Ammon's horn (tissue), 1 donor: ENCODE measurements at regions not wholly inside any gene's neighbourhood (a gene's known extent, or its start where the extent isn't known, plus 50 kb on each side); places are given as distances from the start of the nearest gene placed in this dataset.
A peak's percentile ranks its signal among the peaks of the same experiment; 100 is the strongest.
"Not testable (repeated sequence)": the region's sequence is repeated elsewhere in the genome, so short reads cannot be mapped to it uniquely, and the experiment has no call there.

ENCODE experiments used
- DNase-seq: peaks from one replicate; pipeline ENCODE4 v3.0.0-alpha.2; 2016; ENCODE audit warnings: low spot score

DNA sequence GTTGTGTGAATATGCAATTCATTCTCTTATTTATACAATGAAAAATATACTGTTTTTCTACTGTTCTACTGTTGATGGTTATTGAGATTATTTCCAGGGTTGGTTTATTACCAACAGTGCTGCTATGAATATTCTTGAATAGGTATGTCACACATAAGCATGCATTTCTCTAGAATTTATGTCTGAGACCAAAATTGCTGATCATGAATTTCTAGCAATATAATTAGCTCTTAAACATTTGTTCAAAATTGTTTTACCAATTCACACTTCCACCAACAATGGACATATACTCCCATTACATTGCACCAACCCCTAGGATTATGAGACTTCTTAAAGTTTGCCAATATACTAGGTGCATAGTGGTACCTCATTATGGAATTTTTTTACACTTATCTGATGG lies 164.1 kb upstream of the KCNQ5 start:
- no peak for DNase-seq

- no peak for DNase-seq
Measured at GRCh38 chr6:72458521-72458920, 163.3 kb upstream of the KCNQ5 start.

- no peak for DNase-seq
Measured at GRCh38 chr6:72461144-72461543, 160.7 kb upstream of the KCNQ5 start.

DNA sequence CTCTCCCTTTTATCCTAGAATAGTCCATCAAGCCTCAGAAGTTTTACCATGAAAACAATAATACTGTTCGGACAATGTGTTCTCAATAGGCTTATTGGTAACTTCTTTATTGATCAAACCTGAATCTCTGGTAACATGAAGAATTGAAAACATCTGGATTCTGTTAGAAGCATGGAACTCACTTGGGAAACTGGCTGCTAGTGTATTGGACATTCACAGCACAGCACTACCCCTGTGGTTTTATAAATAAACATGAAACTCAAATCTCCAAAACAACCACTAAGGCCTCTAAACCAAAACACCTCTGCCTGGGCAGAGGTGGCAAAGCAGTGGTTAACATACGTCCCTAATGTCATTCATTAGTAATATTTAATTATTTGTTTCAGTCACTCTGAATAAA lies 157.6 kb upstream of the KCNQ5 start:
- no peak for DNase-seq

- DNase-seq, result no peak
Measured at GRCh38 chr6:72464791-72465691, 156.8 kb upstream of the KCNQ5 start.

DNA sequence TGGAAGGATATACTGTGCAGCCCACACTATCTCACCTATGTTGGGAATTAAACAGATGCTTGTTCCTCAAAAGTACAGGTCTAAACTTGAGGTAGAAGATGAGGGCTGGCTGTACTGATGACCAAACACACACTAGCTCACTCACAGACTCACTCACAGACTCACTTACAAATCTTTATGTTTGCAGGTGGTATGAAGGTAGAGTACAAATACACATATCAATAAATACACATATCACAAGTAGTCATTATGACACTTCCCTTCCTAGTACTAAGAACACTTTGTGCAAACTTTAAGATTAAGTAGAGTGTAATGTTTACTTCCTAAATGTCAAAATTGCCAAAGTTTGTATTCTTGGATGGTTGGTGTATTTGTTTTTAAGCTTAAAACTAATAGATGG lies 155.4 kb upstream of the KCNQ5 start:
- no peak for DNase-seq

DNA sequence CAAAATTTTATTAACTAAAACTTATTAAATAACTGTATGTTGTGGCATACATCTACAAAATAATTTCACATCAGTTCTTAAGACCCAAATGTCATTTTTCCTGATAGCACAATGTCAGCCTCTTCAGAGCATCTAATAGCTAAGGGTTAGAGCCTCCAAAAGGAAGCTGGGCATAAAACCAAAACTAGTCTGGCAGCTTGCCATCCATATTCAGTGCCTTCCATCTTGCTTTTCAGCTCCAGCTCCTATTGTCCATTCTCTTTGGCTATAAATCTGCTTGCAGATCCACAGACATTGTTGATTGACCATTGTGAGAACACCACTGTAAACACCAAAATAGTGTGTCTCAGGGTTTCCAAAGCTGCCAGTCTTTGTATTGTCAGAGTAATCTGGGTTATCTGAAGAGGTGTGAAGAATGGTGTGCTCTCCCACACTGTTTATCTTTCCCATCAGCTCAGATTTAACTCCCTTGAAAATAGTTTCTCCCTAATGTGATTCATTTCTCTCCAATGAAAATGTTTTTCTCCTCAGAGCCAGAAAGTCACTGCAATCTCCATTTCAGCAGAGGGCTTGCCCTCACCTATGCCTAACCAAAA lies 154.8 kb upstream of the KCNQ5 start:
- peak; percentile 41 for DNase-seq

GRCh38 chr6:72469406-72469983 lies 152.4 kb upstream of the KCNQ5 start:
- DNase-seq, result not testable (repeated sequence)

DNA sequence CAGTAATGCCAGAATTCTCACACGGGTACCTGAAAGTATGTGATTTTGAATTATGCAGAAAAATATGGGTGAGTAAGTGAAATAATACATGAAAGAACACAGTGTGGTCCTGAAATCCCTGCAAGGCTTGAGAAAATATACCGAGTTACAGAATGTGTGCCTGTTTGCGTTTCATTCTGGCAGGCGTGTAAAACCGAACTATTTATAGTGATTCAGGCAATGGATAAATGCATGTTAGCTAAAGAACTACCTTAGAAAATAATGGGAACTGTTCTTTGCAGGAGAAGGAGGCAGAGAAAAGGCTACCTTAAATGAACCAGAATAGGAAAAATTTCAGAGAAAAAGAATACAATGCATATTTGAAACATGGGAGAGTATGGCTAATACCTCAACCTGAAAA lies 145.8 kb upstream of the KCNQ5 start:
- DNase-seq, result no peak

- DNase-seq, result no peak
Measured at GRCh38 chr6:72476646-72477045, 145.2 kb upstream of the KCNQ5 start.

DNA sequence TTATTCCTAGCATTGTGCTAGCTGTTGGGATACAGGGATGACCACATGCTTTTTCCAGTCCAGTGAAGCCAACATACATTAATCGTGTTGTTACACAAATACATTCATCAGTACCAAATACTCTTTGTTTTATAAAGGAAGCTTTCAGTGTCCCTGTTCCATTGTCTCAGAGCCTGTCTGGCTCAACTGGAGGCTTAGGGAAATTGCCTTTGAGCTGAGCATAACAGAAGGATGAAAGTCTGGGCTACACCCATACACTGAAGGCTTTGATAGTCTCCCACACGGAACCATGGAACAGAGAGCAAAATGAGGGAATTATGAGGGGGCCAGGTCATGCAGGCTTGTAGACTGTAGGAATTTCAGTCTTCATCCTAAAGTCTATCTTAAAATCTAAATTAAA lies 126.4 kb upstream of the KCNQ5 start:
- DNase-seq, result no peak

DNA sequence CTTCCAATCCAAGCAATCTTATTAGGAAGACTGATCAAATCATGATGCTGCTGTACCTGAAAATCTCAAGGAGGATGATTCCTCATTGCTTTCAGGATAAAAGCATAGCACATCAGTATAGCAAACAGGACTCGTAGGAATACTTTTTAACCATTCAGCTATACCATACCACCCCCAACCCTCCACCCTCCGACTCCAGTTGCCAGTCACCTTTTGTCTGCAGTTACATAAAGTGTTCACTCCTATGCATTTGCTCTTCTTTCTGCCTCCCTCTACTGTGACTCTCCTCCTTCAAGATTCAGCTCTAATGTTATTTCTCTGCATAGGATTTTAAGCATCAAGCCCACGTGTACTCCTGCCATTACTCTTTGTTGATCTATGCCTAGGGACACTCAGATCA lies 124.7 kb upstream of the KCNQ5 start:
- no peak for DNase-seq

- DNase-seq, result no peak
Measured at GRCh38 chr6:72500669-72501068, 121.2 kb upstream of the KCNQ5 start.

DNA sequence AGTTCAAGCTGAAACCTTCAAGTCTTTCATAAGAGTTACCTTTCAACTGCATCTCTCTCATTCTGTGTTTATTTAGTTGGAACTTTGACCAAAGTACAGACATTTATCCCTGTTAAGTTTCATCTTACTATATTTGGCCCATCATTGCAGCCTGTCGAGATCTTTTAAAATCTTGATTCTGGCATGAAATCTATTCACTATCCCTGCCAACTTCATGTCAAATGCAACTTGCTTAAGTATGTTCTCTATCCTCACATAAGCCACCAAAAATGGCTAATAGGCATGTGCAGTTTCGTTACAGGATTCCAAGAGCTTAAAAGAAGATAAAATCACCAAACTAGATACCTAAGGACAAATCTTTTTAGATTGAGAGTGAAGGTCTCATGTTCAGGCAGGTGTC lies 117.5 kb upstream of the KCNQ5 start:
- no peak for DNase-seq

DNA sequence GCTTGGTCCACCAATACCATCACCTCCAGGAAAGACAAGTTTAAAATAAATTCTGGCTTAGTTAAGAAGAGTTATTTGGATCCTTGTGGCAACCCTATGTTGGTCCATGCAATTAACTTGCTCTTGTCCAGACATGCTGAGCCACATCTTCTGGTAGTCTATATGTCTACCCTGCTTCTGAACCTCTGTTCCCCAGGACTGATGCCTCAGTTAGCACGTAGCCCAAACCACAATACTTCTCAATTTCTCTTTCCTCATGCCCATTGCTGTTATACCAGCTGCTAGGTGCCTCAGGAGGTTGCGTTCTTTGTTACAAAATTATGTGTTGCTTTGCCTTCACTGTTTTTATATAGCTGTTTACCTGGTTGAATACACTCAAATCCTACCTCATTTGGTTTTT lies 116.4 kb upstream of the KCNQ5 start:
- no peak for DNase-seq

DNA sequence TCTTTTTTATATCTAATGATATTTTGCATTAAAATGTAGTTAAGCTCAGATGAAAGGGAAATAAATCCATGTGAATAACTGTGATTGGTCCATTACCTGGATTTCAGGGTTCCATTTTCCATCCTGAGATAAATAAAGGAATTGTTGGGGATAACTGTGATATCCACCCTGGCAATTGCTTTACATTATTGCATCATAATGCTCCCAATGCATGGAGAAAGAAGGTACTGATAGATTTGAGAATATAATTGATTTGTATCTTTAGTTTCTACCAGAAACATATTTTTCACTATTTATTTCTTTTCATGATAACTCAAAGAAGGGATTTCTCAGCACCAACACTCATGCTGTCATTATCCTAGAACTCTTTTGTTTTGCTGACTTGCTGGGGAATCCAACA lies 102.0 kb upstream of the KCNQ5 start:
- no peak for DNase-seq

GRCh38 chr6:72521684-72522083 lies 100.2 kb upstream of the KCNQ5 start:
- DNase-seq, result no peak

GRCh38 chr6:72522735-72523141 lies 99.1 kb upstream of the KCNQ5 start:
- no peak for DNase-seq

DNA sequence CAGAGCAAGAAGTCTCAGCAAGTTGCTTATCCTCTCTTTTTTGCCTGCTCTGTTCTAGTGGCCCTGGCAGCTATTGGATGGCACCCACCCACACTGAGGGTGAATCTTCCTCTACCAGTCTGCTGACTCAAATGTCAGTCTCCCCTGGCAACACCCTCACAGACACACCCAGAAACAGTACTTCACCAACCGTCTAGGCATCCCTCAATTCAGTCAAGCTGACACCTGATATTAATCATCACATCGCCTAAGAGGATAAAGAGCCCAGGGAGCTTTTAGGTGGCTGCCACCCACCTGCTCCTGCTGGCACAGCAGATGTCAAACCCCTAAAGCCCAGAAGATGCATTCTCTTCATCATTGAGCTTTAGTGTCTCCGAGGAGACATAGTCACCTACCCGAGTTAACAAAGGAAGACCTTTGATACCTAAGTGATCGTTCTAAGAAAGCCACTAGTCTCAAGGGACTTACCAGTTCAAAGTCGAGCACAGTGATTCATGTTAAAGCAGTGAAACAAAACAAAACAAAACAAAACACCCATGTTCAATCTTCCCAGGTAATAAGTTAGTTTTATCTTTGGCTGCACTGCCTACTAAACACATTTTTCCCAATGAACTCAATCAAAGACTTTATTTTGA lies 97.7 kb upstream of the KCNQ5 start:
- peak; percentile 4 for DNase-seq

GRCh38 chr6:72525821-72526510 lies 95.9 kb upstream of the KCNQ5 start:
- no peak for DNase-seq

GRCh38 chr6:72530152-72530551 lies 91.7 kb upstream of the KCNQ5 start:
- no peak for DNase-seq

DNA sequence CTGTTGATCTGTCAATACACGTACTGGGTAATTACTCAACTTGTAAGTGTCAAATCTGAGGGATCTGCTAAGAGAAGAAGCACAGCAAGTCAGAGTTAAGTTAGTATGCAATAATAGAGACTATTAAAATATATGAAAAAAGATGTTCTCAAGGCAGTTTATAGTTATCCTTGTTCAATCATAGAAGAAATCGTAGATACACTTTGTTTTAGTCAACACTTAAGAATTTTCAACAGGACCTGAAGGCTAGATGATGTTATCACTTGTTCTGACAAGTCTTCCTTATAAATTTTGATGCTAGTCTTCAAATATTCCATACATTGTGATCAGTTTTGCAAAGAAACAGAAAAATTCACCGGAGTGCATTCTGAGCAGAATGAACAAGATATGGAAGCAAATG lies 91.1 kb upstream of the KCNQ5 start:
- no peak for DNase-seq
